A549 (cell line): ENCODE measurements at regions not wholly inside any gene's neighbourhood (a gene's known extent, or its start where the extent isn't known, plus 50 kb on each side); places are given as distances from the start of the nearest gene placed in this dataset.

Experiments
- ATAC-seq, 2 experiments: fragments of 200-7000 bp in 1 of 2; fragments of >200 bp in 1 of 2; cut with Nextera tagmentation in 1 of 2; cut with Tn5 transposase in 1 of 2; 3 replicates each; pipeline versions ENCODE4 v1.8.0 to v1.9.1; 2018 to 2020; ENCODE audit warnings: mild to moderate bottlenecking in 1 of 2, moderate library complexity in 1 of 2
- CTCF ChIA-PET: fragments of 300-600 bp; sonication (Branson Sonifier 250); formaldehyde crosslinking; extraction: SDS; loops from one replicate; lab custom pipeline; 2021; ENCODE audit warnings: antibody characterized with exemption, inconsistent platforms; lab: Yijun Ruan, JAX
- POLR2A ChIA-PET: fragments of 350-600 bp; formaldehyde crosslinking; extraction: SDS; loops from one replicate; lab custom pipeline; 2021; ENCODE audit warnings: antibody characterized with exemption, inconsistent platforms; lab: Yijun Ruan, JAX
- DNase-seq, 2 experiments: peaks; one replicate each; pipeline versions ENCODE4 v3.0.0 to v3.0.0-alpha.2; 2011 to 2016; ENCODE audit warnings: low read depth in 1 of 2, low spot score in 1 of 2
- FAIRE-seq: peaks from 2 replicates; lab custom pipeline; 2011; peaks lifted over from hg19 to GRCh38; lab: Jason Lieb, UNC
- H3K27ac ChIP-seq, 2 experiments: fragments of >200 bp; sonication (Bioruptor Twin); formaldehyde crosslinking; 3 replicates each; pipeline ENCODE4 v1.5.1; 2016 to 2017
- H3K4me1 ChIP-seq: fragments of >200 bp; sonication (Bioruptor Twin); formaldehyde crosslinking; 3 replicates; pipeline ENCODE4 v1.6.1; 2016
- H3K4me2 ChIP-seq: fragments of >200 bp; sonication (Bioruptor Twin); formaldehyde crosslinking; 3 replicates; pipeline ENCODE4 v1.6.1; 2016
- H3K4me3 ChIP-seq: fragments of >200 bp; sonication (Bioruptor Twin); formaldehyde crosslinking; 3 replicates; pipeline ENCODE4 v1.5.1; 2016
- H3K9me3 ChIP-seq: fragments of >200 bp; sonication (Bioruptor Twin); formaldehyde crosslinking; 3 replicates; pipeline ENCODE4 v1.6.1; 2016
- BHLHE40 ChIP-seq: IDR thresholded peaks from 2 replicates; pipeline ENCODE4 v1.6.1; 2012; ENCODE audit warnings: low read depth, low read length, inconsistent platforms
- CTCF ChIP-seq: fragments of >200 bp; sonication (Bioruptor Twin); formaldehyde crosslinking; IDR thresholded peaks from 3 replicates; pipeline ENCODE4 v1.5.1; 2016
- ESRRA ChIP-seq: fragments of 150-350 bp; IDR thresholded peaks from 2 replicates; pipeline ENCODE4 v1.6.1; 2014; ENCODE audit warnings: mild to moderate bottlenecking, low read length, borderline replicate concordance
- HMGXB4 ChIP-seq: fragments of 250-450 bp; sonication (Bioruptor Pico); IDR thresholded peaks from 2 replicates; pipeline ENCODE4 v1.5.0; 2021; ENCODE audit warnings: mild to moderate bottlenecking, moderate library complexity, borderline replicate concordance
- HOXA7 ChIP-seq: fragments of 250-450 bp; sonication (Bioruptor Pico); IDR thresholded peaks from 2 replicates; pipeline ENCODE4 v1.5.0; 2020; ENCODE audit warnings: mild to moderate bottlenecking, moderate library complexity
- KDM5A ChIP-seq: fragments of 200-600 bp; sonication (generic); IDR thresholded peaks from 2 replicates; pipeline ENCODE4 v1.6.1; 2016; ENCODE audit warnings: antibody characterized with exemption, mild to moderate bottlenecking
- MAX ChIP-seq: IDR thresholded peaks from 2 replicates; pipeline ENCODE4 v1.6.1; 2012
- MYC ChIP-seq: IDR thresholded peaks from 2 replicates; pipeline ENCODE4 v1.6.1; 2012; ENCODE audit warnings: mild to moderate bottlenecking, inconsistent platforms, low read length, improper control_type of control experiment, borderline replicate concordance
- POLR2A ChIP-seq: IDR thresholded peaks from 2 replicates; pipeline ENCODE4 v1.6.1; 2012; ENCODE audit warnings: mild to moderate bottlenecking, low read length
- POLR2AphosphoS2 ChIP-seq: conservative IDR thresholded peaks from 2 replicates; pipeline ENCODE4 v1.6.1; 2012; ENCODE audit warnings: low read length, improper control_type of control experiment, inconsistent platforms
- RARB ChIP-seq: fragments of 250-450 bp; sonication (Bioruptor Pico); IDR thresholded peaks from 2 replicates; pipeline ENCODE4 v1.8.0; 2021; ENCODE audit warnings: mild to moderate bottlenecking, moderate library complexity
- REST ChIP-seq: fragments of 200-600 bp; sonication (generic); IDR thresholded peaks from 2 replicates; pipeline ENCODE4 v1.6.1; 2016; ENCODE audit warnings: antibody characterized with exemption, mild to moderate bottlenecking, moderate library complexity
- RNF2 ChIP-seq: fragments of 200-600 bp; sonication (generic); IDR thresholded peaks from 2 replicates; pipeline ENCODE4 v1.6.1; 2016; ENCODE audit warnings: low read depth, mild to moderate bottlenecking, antibody characterized with exemption, moderate library complexity, borderline replicate concordance
- TP53 ChIP-seq: fragments of 250-450 bp; sonication (Bioruptor Pico); IDR thresholded peaks from 2 replicates; pipeline ENCODE4 v1.5.0; 2021; ENCODE audit warnings: mild to moderate bottlenecking, moderate library complexity
- ZNF302 ChIP-seq: fragments of 250-450 bp; sonication (Bioruptor Pico); IDR thresholded peaks from 2 replicates; pipeline ENCODE4 v1.9.0; 2021; ENCODE audit warnings: inconsistent platforms, mild to moderate bottlenecking, moderate library complexity
- WGBS: methylation state at CpG from one replicate; pipeline ENCODE4 v1.1.6; 2017; ENCODE audit errors: missing lambda C conversion rate; 5-methylcytosine and 5-hydroxymethylcytosine counted together
- TF ChIP-seq, protein P1 (sequence below): IDR thresholded peaks from 2 replicates; pipeline ENCODE4 v1.6.1; 2012
- TF ChIP-seq, protein P2 (sequence below): fragments of >200 bp; sonication (Bioruptor Twin); formaldehyde crosslinking; IDR thresholded peaks from 3 replicates; pipeline ENCODE4 v1.6.1; 2016

GRCh38 chr1:79979346-79979745 is 972.8 kb upstream of the ADGRL4 start:
- FAIRE-seq: no peak
- TF ChIP-seq ESRRA (no peak), CTCF (no peak), POLR2A (no peak), POLR2AphosphoS2 (no peak), TP53 (CRISPR knock-in tag) (no peak)
- TF ChIP-seq, all 56 proteins: peak for 0
- Histone ChIP-seq H3K27ac (no peak overlapping the region), H3K9me3 (no peaks in the 10 kb centered on the region), H3K4me3 (no peak overlapping the region), H3K4me1 (no peaks in the 10 kb centered on the region), H3K4me2 (no peak overlapping the region)
- no peak for ATAC-seq
- ChIA-PET POLR2A (no interaction called here), CTCF (no interaction called here)
- DNase-seq: no peak

DNA sequence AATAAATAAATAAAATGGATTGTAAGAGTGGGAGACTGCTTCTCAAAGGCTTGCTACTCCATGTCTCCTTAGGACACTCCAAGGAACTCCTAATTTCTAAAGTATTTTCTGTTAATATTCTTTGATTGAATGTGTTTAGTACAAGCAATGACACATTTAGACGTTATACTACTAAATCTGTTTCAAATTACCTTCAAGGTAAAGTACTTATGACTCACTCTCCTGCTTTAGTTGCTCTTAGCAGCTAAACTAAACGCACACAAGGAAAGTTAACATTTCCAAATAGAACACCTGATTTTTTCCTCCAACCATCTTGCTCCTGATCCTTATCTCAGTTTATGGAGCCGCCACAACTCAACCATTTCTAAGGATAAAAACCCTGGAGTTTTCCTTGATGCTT is 969.8 kb upstream of the ADGRL4 start:
- TF ChIP-seq REST: no peak
- no peak for TF ChIP-seq HMGXB4 (CRISPR knock-in tag)
- TF ChIP-seq, protein P1, sequence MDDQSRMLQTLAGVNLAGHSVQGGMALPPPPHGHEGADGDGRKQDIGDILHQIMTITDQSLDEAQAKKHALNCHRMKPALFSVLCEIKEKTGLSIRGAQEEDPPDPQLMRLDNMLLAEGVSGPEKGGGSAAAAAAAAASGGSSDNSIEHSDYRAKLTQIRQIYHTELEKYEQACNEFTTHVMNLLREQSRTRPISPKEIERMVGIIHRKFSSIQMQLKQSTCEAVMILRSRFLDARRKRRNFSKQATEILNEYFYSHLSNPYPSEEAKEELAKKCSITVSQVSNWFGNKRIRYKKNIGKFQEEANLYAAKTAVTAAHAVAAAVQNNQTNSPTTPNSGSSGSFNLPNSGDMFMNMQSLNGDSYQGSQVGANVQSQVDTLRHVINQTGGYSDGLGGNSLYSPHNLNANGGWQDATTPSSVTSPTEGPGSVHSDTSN: no peak
- TF ChIP-seq, protein P2, sequence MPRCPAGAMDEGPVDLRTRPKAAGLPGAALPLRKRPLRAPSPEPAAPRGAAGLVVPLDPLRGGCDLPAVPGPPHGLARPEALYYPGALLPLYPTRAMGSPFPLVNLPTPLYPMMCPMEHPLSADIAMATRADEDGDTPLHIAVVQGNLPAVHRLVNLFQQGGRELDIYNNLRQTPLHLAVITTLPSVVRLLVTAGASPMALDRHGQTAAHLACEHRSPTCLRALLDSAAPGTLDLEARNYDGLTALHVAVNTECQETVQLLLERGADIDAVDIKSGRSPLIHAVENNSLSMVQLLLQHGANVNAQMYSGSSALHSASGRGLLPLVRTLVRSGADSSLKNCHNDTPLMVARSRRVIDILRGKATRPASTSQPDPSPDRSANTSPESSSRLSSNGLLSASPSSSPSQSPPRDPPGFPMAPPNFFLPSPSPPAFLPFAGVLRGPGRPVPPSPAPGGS: no peak
- TF ChIP-seq HOXA7 (CRISPR knock-in tag): no peak
- TF ChIP-seq RNF2: no peak
- TF ChIP-seq MAX: no peak
- no peak for TF ChIP-seq ZNF302
- no peak for TF ChIP-seq KDM5A
- TF ChIP-seq BHLHE40: no peak
- TF ChIP-seq MYC: no peak
- no peak for TF ChIP-seq RARB (CRISPR knock-in tag)
- Histone ChIP-seq H3K4me3 (no peak overlapping the region), H3K27ac (no peak overlapping the region), H3K4me2 (no peak overlapping the region), H3K4me1 (no peaks in the 10 kb centered on the region), H3K9me3 (no peaks in the 10 kb centered on the region)
- POLR2A ChIA-PET: no interaction called here
- DNase-seq: no peak
- 30% methylated on average over 3 of the region's 3 CpGs for WGBS
- FAIRE-seq: no peak
- no peak for ATAC-seq
- CTCF ChIA-PET: no interaction called here
